Keratinocyte (primary cell): ENCODE measurements at regions not wholly inside any gene's neighbourhood (a gene's known extent, or its start where the extent isn't known, plus 50 kb on each side); places are given as distances from the start of the nearest gene placed in this dataset.

Experiments used
- DNase-seq: peaks from one replicate; pipeline ENCODE4 v3.0.0-alpha.2; 2011; ENCODE audit warnings: low read depth, missing footprints, low spot score
- FAIRE-seq: peaks from 2 replicates; lab custom pipeline; 2011; peaks lifted over from hg19 to GRCh38; lab: Jason Lieb, UNC
- H2AFZ ChIP-seq: 2 replicates; pipeline ENCODE4 v1.6.0; 2012; ENCODE audit warnings: low read length, control low read depth, inconsistent platforms; ENCODE audit not compliant: control insufficient read depth
- H3K27ac ChIP-seq: 2 replicates; pipeline ENCODE4 v1.5.1; 2011; ENCODE audit warnings: low read length; ENCODE audit not compliant: control insufficient read depth, insufficient read depth
- H3K27me3 ChIP-seq: 3 replicates; pipeline ENCODE4 v1.6.0; 2011; ENCODE audit warnings: low read length; ENCODE audit not compliant: control insufficient read depth, insufficient read depth; ENCODE audit errors: extremely low read depth
- H3K36me3 ChIP-seq, 2 experiments: 2 replicates in 1 of 2; 3 replicates in 1 of 2; pipeline ENCODE4 v1.5.1; 2011; ENCODE audit warnings: low read length in 2 of 2, mild to moderate bottlenecking in 1 of 2; ENCODE audit not compliant: control insufficient read depth in 2 of 2, insufficient read depth in 2 of 2; ENCODE audit errors: extremely low read depth in 1 of 2
- H3K4me1 ChIP-seq: 3 replicates; pipeline ENCODE4 v1.5.1; 2011; ENCODE audit warnings: low read length; ENCODE audit not compliant: control insufficient read depth, insufficient read depth; ENCODE audit errors: extremely low read depth
- H3K4me2 ChIP-seq: 3 replicates; pipeline ENCODE4 v1.6.0; 2011; ENCODE audit warnings: low read depth, low read length; ENCODE audit not compliant: control insufficient read depth, insufficient read depth; ENCODE audit errors: extremely low read depth
- H3K4me3 ChIP-seq, 3 experiments: fragments of 200-600 bp in 1 of 3; sonication (generic) in 1 of 3; 2 replicates in 2 of 3; 3 replicates in 1 of 3; pipeline ENCODE4 v1.5.1; 2011 to 2016; ENCODE audit warnings: low read length in 3 of 3, mild to moderate bottlenecking in 3 of 3, control low read depth in 2 of 3, inconsistent platforms in 1 of 3, low read depth in 1 of 3, mixed read lengths in 1 of 3, mixed run types in 1 of 3, moderate library complexity in 1 of 3; ENCODE audit not compliant: control insufficient read depth in 2 of 3, insufficient read depth in 2 of 3; ENCODE audit errors: extremely low read depth in 1 of 3
- H3K79me2 ChIP-seq: 2 replicates; pipeline ENCODE4 v1.6.0; 2012; ENCODE audit warnings: low read length; ENCODE audit not compliant: control insufficient read depth, insufficient read depth
- H3K9ac ChIP-seq: 3 replicates; pipeline ENCODE4 v1.6.0; 2011; ENCODE audit warnings: low read length; ENCODE audit not compliant: control insufficient read depth, insufficient read depth; ENCODE audit errors: extremely low read depth
- H3K9me1 ChIP-seq: 3 replicates; pipeline ENCODE4 v1.6.0; 2011; ENCODE audit warnings: low read length; ENCODE audit not compliant: control insufficient read depth, insufficient read depth; ENCODE audit errors: extremely low read depth
- H3K9me3 ChIP-seq: 2 replicates; pipeline ENCODE4 v1.5.1; 2012; ENCODE audit warnings: low read depth, low read length; ENCODE audit not compliant: control insufficient read depth
- H4K20me1 ChIP-seq: 3 replicates; pipeline ENCODE4 v1.6.0; 2011; ENCODE audit warnings: low read length; ENCODE audit not compliant: control insufficient read depth, insufficient read depth; ENCODE audit errors: extremely low read depth
- CTCF ChIP-seq, 3 experiments: IDR thresholded peaks in 1 of 3; conservative IDR thresholded peaks in 1 of 3; optimal IDR thresholded peaks in 1 of 3; 2 replicates in 2 of 3; 3 replicates in 1 of 3; pipeline versions ENCODE3 to v1.5.1; 2011; ENCODE audit warnings: low read length in 3 of 3, mild to moderate bottlenecking in 3 of 3, moderate library complexity in 2 of 3, control low read depth in 1 of 3, inconsistent platforms in 1 of 3; ENCODE audit not compliant: insufficient read depth in 2 of 3; ENCODE audit errors: extremely low read depth in 1 of 3
- EZH2 ChIP-seq: IDR thresholded peaks from one replicate; pipeline ENCODE4 v1.6.1; 2012; ENCODE audit warnings: inconsistent platforms, mild to moderate bottlenecking, low read length, moderate library complexity
- dilution Hi-C: fragments of 300-500 bp; cut with MboI; formaldehyde crosslinking; loops from one replicate; pipeline ENCODE4 v1.7.0; 2020; ENCODE audit warnings: low sequenced_read_pairs; ENCODE audit not compliant: extremely low pct_ligation_motif_present

GRCh38 chr5:174649391-174649790, 75.0 kb upstream of the MSX2 start:
- no peak overlapping the region for H3K27ac ChIP-seq
- no peak overlapping the region for H3K4me3 ChIP-seq
- H3K27me3 ChIP-seq, result no peaks in the 10 kb centered on the region
- H3K36me3 ChIP-seq, result no peaks in the 10 kb centered on the region
- H3K9ac ChIP-seq, result no peak overlapping the region
- no peak overlapping the region for H3K4me2 ChIP-seq
- no peak for DNase-seq
- no peaks in the 10 kb centered on the region for H3K4me1 ChIP-seq
- H2AFZ ChIP-seq, result no peak overlapping the region
- dilution Hi-C loops, result no loop called here
- TF ChIP-seq CTCF (optimal IDR thresholded peaks at IDR 0.05 in 1 of 3, IDR thresholded peaks at IDR 0.05 in 1 of 3, conservative IDR thresholded peaks at IDR 0.05 in 1 of 3; ENCODE audit: extremely low read depth in 1 of 3, insufficient read depth in 2 of 3, low read length in 3 of 3) (no peak), EZH2 (no peak)
- H4K20me1 ChIP-seq, result no peaks in the 10 kb centered on the region
- FAIRE-seq, result no peak
- H3K79me2 ChIP-seq, result no peaks in the 10 kb centered on the region
- peaks cover 3% of the 10 kb centered on the region for H3K9me3 ChIP-seq
- H3K9me1 ChIP-seq, result no peaks in the 10 kb centered on the region

GRCh38 chr5:174654442-174654841, 69.9 kb upstream of the MSX2 start:
- H3K27ac ChIP-seq, result no peak overlapping the region
- no peaks in the 10 kb centered on the region for H3K36me3 ChIP-seq
- no peaks in the 10 kb centered on the region for H3K79me2 ChIP-seq
- no peaks in the 10 kb centered on the region for H3K9me3 ChIP-seq
- H3K4me1 ChIP-seq, result no peaks in the 10 kb centered on the region
- H2AFZ ChIP-seq, result no peak overlapping the region
- H3K9ac ChIP-seq, result no peak overlapping the region
- no peak overlapping the region for H3K4me3 ChIP-seq
- no peaks in the 10 kb centered on the region for H3K27me3 ChIP-seq
- no peaks in the 10 kb centered on the region for H3K9me1 ChIP-seq
- no peak for TF ChIP-seq EZH2
- no peak for TF ChIP-seq CTCF (optimal IDR thresholded peaks at IDR 0.05 in 1 of 3, IDR thresholded peaks at IDR 0.05 in 1 of 3, conservative IDR thresholded peaks at IDR 0.05 in 1 of 3; ENCODE audit: extremely low read depth in 1 of 3, insufficient read depth in 2 of 3, low read length in 3 of 3)
- FAIRE-seq (no peak), DNase-seq (no peak)
- no peaks in the 10 kb centered on the region for H4K20me1 ChIP-seq
- dilution Hi-C loops, result no loop called here
- H3K4me2 ChIP-seq, result no peak overlapping the region
